CD4-positive, CD25-positive, alpha-beta regulatory T cell (primary cell): ENCODE measurements at regions not wholly inside any gene's neighbourhood (a gene's known extent, or its start where the extent isn't known, plus 50 kb on each side); places are given as distances from the start of the nearest gene placed in this dataset.

Source experiments
- ATAC-seq, 2 donors: fragments of 150-1000 bp; cut with Tn5 transposase; one replicate each; pipeline ENCODE4 v1.10.0; 2021; ENCODE audit warnings: low read depth in 2 of 2, moderate number of reproducible peaks in 2 of 2, moderate library complexity in 1 of 2
- DNase-seq, 3 donors: peaks; one replicate each; pipeline versions ENCODE4 v3.0.0 to v3.0.0-alpha.2; 2012 to 2022; ENCODE audit warnings: mixed read lengths in 1 of 3
- H3K27ac ChIP-seq: one replicate; pipeline ENCODE4 v1.7.0; 2013; ENCODE audit warnings: mild to moderate bottlenecking, low read length; ENCODE audit not compliant: insufficient read depth, poor library complexity, severe bottlenecking
- H3K27me3 ChIP-seq: one replicate; pipeline ENCODE4 v1.7.0; 2013; ENCODE audit warnings: low read length; ENCODE audit not compliant: control insufficient read depth, insufficient read depth
- H3K36me3 ChIP-seq: one replicate; pipeline ENCODE4 v1.7.0; 2013; ENCODE audit warnings: mild to moderate bottlenecking, low read length, moderate library complexity; ENCODE audit not compliant: control insufficient read depth, insufficient read depth
- H3K4me1 ChIP-seq: 2 replicates; pipeline ENCODE4 v1.7.0; 2013; ENCODE audit warnings: mild to moderate bottlenecking, low read length; ENCODE audit not compliant: insufficient read depth, control insufficient read depth, poor library complexity, severe bottlenecking
- H3K4me3 ChIP-seq: one replicate; pipeline ENCODE4 v1.7.0; 2013; ENCODE audit warnings: low read depth, mild to moderate bottlenecking, low read length, moderate library complexity
- H3K9me3 ChIP-seq, 2 experiments: 1 replicate in 1 of 2; 2 replicates in 1 of 2; pipeline ENCODE4 v1.7.0; 2013; ENCODE audit warnings: low read length in 2 of 2, mild to moderate bottlenecking in 1 of 2, moderate library complexity in 1 of 2; ENCODE audit not compliant: control insufficient read depth in 2 of 2
- H3K27ac Mint-ChIP-seq, 3 donors: one replicate each; pipeline ENCODE4 v1.8.0; 2020 to 2022; ENCODE audit warnings: mild to moderate bottlenecking in 3 of 3, mixed read lengths in 3 of 3, moderate library complexity in 2 of 3
- H3K27me3 Mint-ChIP-seq: one replicate; pipeline ENCODE4 v1.8.0; 2022; ENCODE audit warnings: mild to moderate bottlenecking, mixed read lengths
- H3K36me3 Mint-ChIP-seq: one replicate; pipeline ENCODE4 v1.8.0; 2020; ENCODE audit warnings: mixed read lengths
- H3K4me1 Mint-ChIP-seq, 4 donors: one replicate each; pipeline ENCODE4 v1.8.0; 2020 to 2022; ENCODE audit warnings: mixed read lengths in 4 of 4, mild to moderate bottlenecking in 1 of 4
- H3K4me3 Mint-ChIP-seq, 4 donors: one replicate each; pipeline ENCODE4 v1.8.0; 2020 to 2022; ENCODE audit warnings: mild to moderate bottlenecking in 4 of 4, mixed read lengths in 4 of 4, moderate library complexity in 3 of 4
- H3K9me3 Mint-ChIP-seq, 7 donors: one replicate each; pipeline ENCODE4 v1.8.0; 2020 to 2022; ENCODE audit warnings: mixed read lengths in 7 of 7, mild to moderate bottlenecking in 3 of 7, moderate library complexity in 2 of 7

DNA sequence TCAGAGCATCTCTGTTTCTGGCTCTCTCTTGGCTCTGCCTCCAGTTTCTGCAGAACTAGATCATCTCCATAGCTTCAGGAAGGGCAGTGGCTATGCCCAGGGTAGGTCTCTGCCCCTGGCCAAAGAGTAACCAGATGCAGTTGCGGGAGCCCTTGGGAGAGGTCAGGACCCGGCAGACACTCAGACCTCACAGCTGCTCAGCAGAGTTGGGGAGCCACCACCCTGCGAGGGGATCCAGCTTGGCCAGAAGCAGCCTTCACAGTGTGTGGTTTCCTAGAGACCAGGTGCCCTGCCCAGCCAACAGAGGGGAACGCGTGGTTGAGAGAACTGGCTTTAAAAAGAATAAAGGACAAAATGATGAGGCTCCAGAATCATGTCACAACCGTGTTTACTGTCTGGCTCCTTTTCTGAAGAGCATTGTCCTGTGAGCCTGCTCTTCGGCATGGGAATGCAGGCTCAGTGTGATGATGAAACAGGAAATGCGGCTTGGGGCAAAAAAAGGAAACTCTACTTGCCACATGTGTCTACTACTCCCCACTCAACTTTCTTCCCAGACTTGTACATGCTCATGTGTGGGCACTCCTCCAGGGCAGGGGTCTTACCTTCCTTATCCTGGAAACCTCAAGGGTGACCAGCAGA is 243.1 kb downstream of the INHBA start:
- H3K27ac ChIP-seq, result no peak overlapping the region
- Mint-ChIP-seq H3K4me1 (no peaks in the 10 kb centered on the region), H3K27me3 (no peaks in the 10 kb centered on the region)

DNA sequence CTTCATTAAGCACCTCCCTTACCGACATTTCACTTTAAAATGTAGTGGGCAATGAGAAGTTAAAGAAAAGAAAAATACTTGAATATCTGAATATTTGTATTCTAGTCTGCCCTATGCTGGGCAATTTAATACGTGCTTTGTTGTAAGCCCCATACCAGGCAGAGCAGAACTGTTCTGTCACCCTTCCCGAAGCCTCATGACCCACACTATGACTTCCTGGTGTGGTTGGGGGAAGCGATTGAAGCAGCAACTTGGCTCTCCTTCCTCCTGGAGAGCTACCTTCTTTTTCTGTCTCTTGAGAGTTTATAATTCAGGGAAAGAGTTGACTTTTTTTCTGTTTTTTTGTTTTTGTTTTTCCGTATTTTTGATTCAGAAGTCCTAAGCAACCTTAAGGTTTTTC is 243.7 kb downstream of the INHBA start:
- H3K27me3 ChIP-seq, result no peaks in the 10 kb centered on the region
- no peak overlapping the region for H3K4me3 Mint-ChIP-seq
- H3K36me3 Mint-ChIP-seq, result no peaks in the 10 kb centered on the region
- no peaks in the 10 kb centered on the region for H3K27me3 Mint-ChIP-seq
- no peak for DNase-seq
- H3K4me3 ChIP-seq, result no peak overlapping the region
- H3K27ac ChIP-seq, result no peak overlapping the region
- peaks cover 0 to 19% (median 8%) of the 10 kb centered on the region in 7 donors for H3K9me3 Mint-ChIP-seq
- no peaks in the 10 kb centered on the region for H3K4me1 ChIP-seq
- peaks cover 0 to 2% of the 10 kb centered on the region in 2 experiments for H3K9me3 ChIP-seq
- no peaks in the 10 kb centered on the region for H3K36me3 ChIP-seq
- no peak for ATAC-seq
- H3K4me1 Mint-ChIP-seq, result no peaks in the 10 kb centered on the region
- H3K27ac Mint-ChIP-seq, result no peak overlapping the region

More for the DNA sequence above, 243.1 kb downstream of the INHBA start:
- no peaks in the 10 kb centered on the region for H3K27me3 ChIP-seq
- H3K36me3 Mint-ChIP-seq, result no peaks in the 10 kb centered on the region
- H3K4me3 Mint-ChIP-seq, result no peak overlapping the region
- H3K9me3 Mint-ChIP-seq, result peaks cover 0 to 16% (median 5%) of the 10 kb centered on the region in 7 donors
- H3K36me3 ChIP-seq, result no peaks in the 10 kb centered on the region
- H3K4me3 ChIP-seq, result no peak overlapping the region
- DNase-seq (no peak), ATAC-seq (no peak)
- peaks cover 0 to 2% of the 10 kb centered on the region in 2 experiments for H3K9me3 ChIP-seq
- H3K27ac Mint-ChIP-seq, result no peak overlapping the region
- no peaks in the 10 kb centered on the region for H3K4me1 ChIP-seq

GRCh38 chr7:41457832-41458437 is 245.0 kb downstream of the INHBA start:
- Mint-ChIP-seq H3K27me3 (no peaks in the 10 kb centered on the region), H3K4me1 (no peaks in the 10 kb centered on the region), H3K9me3 (peaks cover 0 to 24% (median 8%) of the 10 kb centered on the region in 7 donors), H3K36me3 (no peaks in the 10 kb centered on the region), H3K27ac (no peak overlapping the region), H3K4me3 (no peak overlapping the region)
- Histone ChIP-seq H3K9me3 (peaks cover 0 to 2% of the 10 kb centered on the region in 2 experiments), H3K4me3 (no peak overlapping the region), H3K4me1 (no peaks in the 10 kb centered on the region), H3K27ac (no peak overlapping the region), H3K36me3 (no peaks in the 10 kb centered on the region), H3K27me3 (no peaks in the 10 kb centered on the region)
- DNase-seq (no peak), ATAC-seq (no peak)

GRCh38 chr7:41451826-41452225 is 251.1 kb downstream of the INHBA start:
- H3K4me3 ChIP-seq, result no peak overlapping the region
- no peaks in the 10 kb centered on the region for H3K4me1 ChIP-seq
- DNase-seq, result no peak
- H3K9me3 ChIP-seq, result peaks cover 0 to 3% of the 10 kb centered on the region in 2 experiments
- Mint-ChIP-seq H3K27ac (no peak overlapping the region), H3K4me1 (no peaks in the 10 kb centered on the region), H3K27me3 (no peaks in the 10 kb centered on the region), H3K9me3 (peaks cover 1 to 31% (median 4%) of the 10 kb centered on the region in 7 donors), H3K4me3 (no peak overlapping the region), H3K36me3 (no peaks in the 10 kb centered on the region)
- no peaks in the 10 kb centered on the region for H3K27me3 ChIP-seq
- ATAC-seq, result no peak
- no peaks in the 10 kb centered on the region for H3K36me3 ChIP-seq
- no peak overlapping the region for H3K27ac ChIP-seq

DNA sequence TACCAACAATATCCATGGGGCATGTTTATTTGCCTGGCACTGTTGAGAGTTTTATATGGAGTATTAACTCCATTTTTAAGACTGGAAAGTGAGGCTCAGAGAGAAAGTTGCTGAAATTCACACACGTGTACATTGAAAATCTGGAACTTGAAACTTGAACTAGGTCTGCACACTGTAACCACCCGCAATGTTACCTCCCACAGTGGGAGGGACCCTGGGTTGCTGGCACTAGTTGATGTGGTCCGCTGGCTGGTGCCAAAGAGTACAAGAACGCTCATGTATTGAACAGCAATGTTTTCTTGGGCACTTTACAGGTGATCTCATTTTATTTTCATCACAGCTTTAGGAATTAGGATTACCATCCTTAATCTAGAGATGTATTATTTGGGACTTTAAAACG is 253.2 kb downstream of the INHBA start:
- H3K4me1 ChIP-seq, result no peaks in the 10 kb centered on the region
- peaks cover 0 to 3% of the 10 kb centered on the region in 2 experiments for H3K9me3 ChIP-seq
- Mint-ChIP-seq H3K4me3 (no peak overlapping the region), H3K27ac (no peak overlapping the region), H3K36me3 (no peaks in the 10 kb centered on the region), H3K9me3 (peaks cover 1 to 26% (median 4%) of the 10 kb centered on the region in 7 donors), H3K27me3 (no peaks in the 10 kb centered on the region), H3K4me1 (no peaks in the 10 kb centered on the region)
- no peaks in the 10 kb centered on the region for H3K27me3 ChIP-seq
- H3K4me3 ChIP-seq, result no peak overlapping the region
- no peak overlapping the region for H3K27ac ChIP-seq
- no peaks in the 10 kb centered on the region for H3K36me3 ChIP-seq
- DNase-seq (no peak), ATAC-seq (no peak)

GRCh38 chr7:41449286-41449685 is 253.6 kb downstream of the INHBA start:
- H3K27ac Mint-ChIP-seq, result no peak overlapping the region
- H3K4me1 ChIP-seq, result no peaks in the 10 kb centered on the region
- peaks cover 1 to 23% (median 4%) of the 10 kb centered on the region in 7 donors for H3K9me3 Mint-ChIP-seq
- H3K27ac ChIP-seq, result no peak overlapping the region
- DNase-seq (no peak), ATAC-seq (no peak)
- no peaks in the 10 kb centered on the region for H3K27me3 Mint-ChIP-seq
- H3K36me3 Mint-ChIP-seq, result no peaks in the 10 kb centered on the region
- H3K4me3 ChIP-seq, result no peak overlapping the region
- H3K9me3 ChIP-seq, result peaks cover 0 to 3% of the 10 kb centered on the region in 2 experiments
- no peaks in the 10 kb centered on the region for H3K4me1 Mint-ChIP-seq
- no peak overlapping the region for H3K4me3 Mint-ChIP-seq
- H3K36me3 ChIP-seq, result no peaks in the 10 kb centered on the region
- no peaks in the 10 kb centered on the region for H3K27me3 ChIP-seq

DNA sequence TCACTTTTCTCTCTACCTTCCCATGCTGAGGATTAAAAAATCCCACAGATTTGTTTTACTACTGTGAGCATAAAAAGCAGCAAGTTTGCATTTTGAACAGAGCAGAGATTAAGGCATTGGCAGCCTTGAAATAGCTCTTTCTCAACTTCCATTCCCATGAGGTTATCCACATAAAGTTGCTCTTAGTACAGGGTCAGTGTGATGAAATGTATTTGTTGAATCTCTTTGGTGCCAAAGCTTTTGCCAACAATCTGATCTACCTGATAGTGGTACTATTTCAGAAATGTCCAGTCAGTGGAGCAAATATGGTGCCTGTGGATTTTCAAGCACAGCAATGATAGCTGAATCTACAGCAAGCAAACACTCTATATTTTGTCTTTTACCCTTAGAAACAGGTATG is 254.8 kb downstream of the INHBA start:
- Mint-ChIP-seq H3K9me3 (peaks cover 1 to 26% (median 8%) of the 10 kb centered on the region in 7 donors), H3K27ac (no peak overlapping the region), H3K4me3 (no peak overlapping the region), H3K4me1 (no peaks in the 10 kb centered on the region), H3K36me3 (no peaks in the 10 kb centered on the region), H3K27me3 (no peaks in the 10 kb centered on the region)
- Histone ChIP-seq H3K4me3 (no peak overlapping the region), H3K36me3 (no peaks in the 10 kb centered on the region), H3K27ac (no peak overlapping the region), H3K27me3 (no peaks in the 10 kb centered on the region), H3K4me1 (no peaks in the 10 kb centered on the region), H3K9me3 (peaks cover 0 to 3% of the 10 kb centered on the region in 2 experiments)
- DNase-seq (no peak), ATAC-seq (no peak)
